Cardiac fibroblast (primary cell): ENCODE measurements at regions not wholly inside any gene's neighbourhood (a gene's known extent, or its start where the extent isn't known, plus 50 kb on each side); places are given as distances from the start of the nearest gene placed in this dataset.

ENCODE experiments used
- DNase-seq, 2 donors: peaks; one replicate each; pipeline versions ENCODE4 v3.0.0 to v3.0.0-alpha.2; 2010; ENCODE audit warnings: low read depth in 2 of 2
- H3K4me3 ChIP-seq, 2 donors: replicated peaks in 1 of 2; 1 replicate in 1 of 2; 2 replicates in 1 of 2; pipeline ENCODE4 v1.5.1; 2011; ENCODE audit warnings: low read depth in 2 of 2, low read length in 2 of 2, mild to moderate bottlenecking in 2 of 2, moderate library complexity in 1 of 2
- TF ChIP-seq, protein P1 (sequence below): IDR thresholded peaks from one replicate; pipeline ENCODE4 v1.5.1; 2011; ENCODE audit warnings: low read depth, mild to moderate bottlenecking, low read length, inconsistent platforms

GRCh38 chr10:78948621-78949030, 120.1 kb upstream of the ZMIZ1 start:
- TF ChIP-seq, protein P1, sequence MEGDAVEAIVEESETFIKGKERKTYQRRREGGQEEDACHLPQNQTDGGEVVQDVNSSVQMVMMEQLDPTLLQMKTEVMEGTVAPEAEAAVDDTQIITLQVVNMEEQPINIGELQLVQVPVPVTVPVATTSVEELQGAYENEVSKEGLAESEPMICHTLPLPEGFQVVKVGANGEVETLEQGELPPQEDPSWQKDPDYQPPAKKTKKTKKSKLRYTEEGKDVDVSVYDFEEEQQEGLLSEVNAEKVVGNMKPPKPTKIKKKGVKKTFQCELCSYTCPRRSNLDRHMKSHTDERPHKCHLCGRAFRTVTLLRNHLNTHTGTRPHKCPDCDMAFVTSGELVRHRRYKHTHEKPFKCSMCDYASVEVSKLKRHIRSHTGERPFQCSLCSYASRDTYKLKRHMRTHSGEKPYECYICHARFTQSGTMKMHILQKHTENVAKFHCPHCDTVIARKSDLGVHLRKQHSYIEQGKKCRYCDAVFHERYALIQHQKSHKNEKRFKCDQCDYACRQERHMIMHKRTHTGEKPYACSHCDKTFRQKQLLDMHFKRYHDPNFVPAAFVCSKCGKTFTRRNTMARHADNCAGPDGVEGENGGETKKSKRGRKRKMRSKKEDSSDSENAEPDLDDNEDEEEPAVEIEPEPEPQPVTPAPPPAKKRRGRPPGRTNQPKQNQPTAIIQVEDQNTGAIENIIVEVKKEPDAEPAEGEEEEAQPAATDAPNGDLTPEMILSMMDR: no peak
- H3K4me3 ChIP-seq: no peak overlapping the region
- DNase-seq: peak in 1 of 2 donors; percentile 50

GRCh38 chr10:78950656-78951587, 117.8 kb upstream of the ZMIZ1 start:
- no peak overlapping the region for H3K4me3 ChIP-seq
- DNase-seq: no peak
- TF ChIP-seq, protein P1: no peak

DNA sequence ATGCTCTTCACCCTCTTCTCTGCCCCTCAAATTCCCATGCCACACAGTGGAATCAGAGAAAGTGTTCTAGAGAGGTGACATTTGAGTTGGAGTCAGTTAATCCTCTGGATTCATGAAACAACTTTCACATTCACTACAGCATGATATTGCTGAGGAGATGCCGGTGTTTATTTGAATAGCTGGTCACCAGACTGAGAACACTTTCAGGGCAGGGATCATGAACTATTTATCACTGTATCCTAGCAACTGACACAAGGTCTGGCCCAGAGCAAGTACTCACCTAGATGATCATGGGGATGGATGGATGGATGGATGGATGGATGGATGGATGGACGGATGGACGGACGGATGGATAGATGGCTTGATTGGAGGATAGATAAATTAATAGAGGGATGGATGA, 116.7 kb upstream of the ZMIZ1 start:
- TF ChIP-seq, protein P1: no peak
- H3K4me3 ChIP-seq: no peak overlapping the region
- DNase-seq: no peak

- H3K4me3 ChIP-seq: no peak overlapping the region
- DNase-seq: peak; percentile 32 to 80
- TF ChIP-seq, protein P1: peak; percentile 10
These were observed 116.1 kb upstream of the ZMIZ1 start for GRCh38 chr10:78952686-78953085.

DNA sequence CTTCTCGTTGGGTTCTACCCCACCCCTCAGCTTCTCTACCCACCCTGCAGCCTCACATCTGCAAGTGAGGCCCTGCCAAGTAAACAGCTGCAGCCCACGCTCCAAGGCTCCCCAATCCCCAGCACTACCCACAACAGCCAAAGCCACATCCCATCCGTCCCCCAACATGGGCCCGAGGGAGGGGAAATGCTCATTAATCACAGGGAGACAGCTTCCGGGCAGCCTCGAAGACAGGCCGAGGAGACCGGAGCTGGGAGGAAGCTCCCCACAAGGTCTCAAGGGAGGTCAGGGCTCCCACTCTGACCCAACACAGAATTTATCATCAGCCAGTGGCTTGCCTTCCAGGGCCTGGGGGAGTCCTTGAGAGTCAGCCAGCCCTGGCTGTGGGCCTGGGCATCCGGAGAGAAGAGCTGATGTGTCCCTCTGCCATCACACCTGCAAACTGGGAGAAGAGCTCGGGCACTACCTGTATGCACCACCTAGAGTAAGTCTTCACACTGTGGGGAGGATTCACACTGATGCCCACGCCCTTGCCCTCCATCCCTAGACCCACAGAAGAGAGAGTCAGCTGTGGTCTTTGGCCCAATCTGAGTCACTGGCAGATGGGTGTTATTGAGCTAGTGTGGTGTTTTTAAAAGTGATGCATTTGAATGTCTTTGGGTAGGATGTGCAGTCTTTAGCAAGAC, 115.5 kb upstream of the ZMIZ1 start:
- H3K4me3 ChIP-seq: no peak overlapping the region
- DNase-seq: peak; percentile 59 to 69
- TF ChIP-seq, protein P1: no peak

DNA sequence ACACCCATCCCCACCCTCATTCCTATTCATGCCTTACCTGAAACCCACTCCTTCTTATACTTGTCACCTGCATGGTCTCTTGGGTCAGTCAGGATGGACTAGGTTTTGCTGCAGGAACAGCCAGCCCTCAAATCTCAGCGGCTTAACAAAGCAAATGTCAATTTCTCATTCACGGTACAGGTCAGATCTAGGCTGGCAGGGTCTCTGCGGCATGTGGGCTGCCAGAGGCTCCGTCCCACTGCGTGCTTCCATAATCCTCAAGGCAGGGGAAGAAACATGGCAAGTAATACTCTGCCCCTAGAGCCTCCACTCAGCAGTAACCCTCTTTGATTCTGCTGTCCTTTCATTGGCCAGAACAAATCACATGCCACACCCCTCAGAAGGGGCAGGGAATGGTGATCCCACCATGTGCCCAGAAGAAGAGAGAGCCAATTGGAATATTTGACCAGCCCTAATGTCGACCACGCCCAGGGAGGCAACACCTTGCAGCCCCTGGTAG, 114.9 kb upstream of the ZMIZ1 start:
- no peak for DNase-seq
- no peak overlapping the region for H3K4me3 ChIP-seq
- TF ChIP-seq, protein P1: no peak
